ENCODE measurements at regions not wholly inside any gene's neighbourhood (a gene's known extent, or its start where the extent isn't known, plus 50 kb on each side); places are given as distances from the start of the nearest gene placed in this dataset.

- Mint-ChIP-seq H3K27me3 (ENCODE audit: low read depth, unreplicated experiment) (peaks cover 72% of the 10 kb centered on the region), H3K4me3 (ENCODE audit: unreplicated experiment) (peak overlapping the region; percentile 86), H3K4me1 (ENCODE audit: low read depth, unreplicated experiment) (peaks cover 5% of the 10 kb centered on the region), H3K36me3 (ENCODE audit: low read depth, unreplicated experiment) (no peaks in the 10 kb centered on the region), H3K27ac (ENCODE audit: unreplicated experiment) (no peak overlapping the region), H3K9me3 (ENCODE audit: unreplicated experiment) (peaks cover 7% of the 10 kb centered on the region)
- Histone ChIP-seq H3K36me3 (ENCODE audit: insufficient read depth, low read length) (no peaks in the 10 kb centered on the region), H3K27me3 (ENCODE audit: insufficient read depth, low read length) (peaks cover 30% of the 10 kb centered on the region), H3K4me1 (ENCODE audit: insufficient read depth, low read length) (no peaks in the 10 kb centered on the region), H4K20me1 (ENCODE audit: insufficient read depth, low read length) (no peaks in the 10 kb centered on the region), H3K4me2 (ENCODE audit: low read length) (peak overlapping the region; percentile 81), H3K9me3 (ENCODE audit: insufficient read depth, low read depth, low read length) (no peaks in the 10 kb centered on the region), H2AFZ (ENCODE audit: low read depth, low read length) (peak overlapping the region; percentile 69), H3K4me3 (ENCODE audit: insufficient read depth, low read depth, low read length) (peak overlapping the region; percentile 50), H3K27ac (ENCODE audit: low read depth, low read length) (no peak overlapping the region), H3K79me2 (ENCODE audit: insufficient read depth, low read length) (no peaks in the 10 kb centered on the region), H3K9ac (ENCODE audit: low read length) (no peak overlapping the region)
- peak; percentile 2 for DNase-seq (ENCODE audit: low read depth)
- no peak for FAIRE-seq
- TF ChIP-seq EZH2 (IDR thresholded peaks at IDR 0.05; ENCODE audit: insufficient read depth, low read length): no peak
These were observed 597.9 kb upstream of the SGCD start for GRCh38 chr5:155728857-155729683.

DNA sequence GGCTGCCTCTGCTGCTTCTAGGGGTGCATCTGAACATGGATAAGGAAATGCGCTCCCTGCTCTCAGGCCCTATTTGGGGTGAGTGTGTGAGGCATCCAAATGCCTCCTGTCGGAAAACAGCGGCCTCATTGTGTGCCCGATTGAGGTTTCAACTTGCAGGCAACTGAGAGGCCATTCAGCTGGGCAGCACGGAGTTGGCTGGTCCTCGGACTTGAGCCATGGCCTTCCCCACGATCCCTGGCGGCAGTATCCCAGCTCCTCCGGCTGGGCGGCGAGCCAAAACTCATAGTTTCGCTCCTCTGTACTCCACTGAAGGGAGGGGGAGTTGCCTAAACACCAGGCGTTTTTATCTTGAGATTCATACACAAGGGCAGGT is 597.3 kb upstream of the SGCD start:
- no peak overlapping the region for H3K27ac Mint-ChIP-seq (ENCODE audit: unreplicated experiment)
- H3K27me3 Mint-ChIP-seq (ENCODE audit: low read depth, unreplicated experiment): peaks cover 74% of the 10 kb centered on the region
- Histone ChIP-seq H2AFZ (ENCODE audit: low read depth, low read length) (no peak overlapping the region), H3K4me2 (ENCODE audit: low read length) (peak overlapping the region; percentile 81), H3K36me3 (ENCODE audit: insufficient read depth, low read length) (no peaks in the 10 kb centered on the region), H3K79me2 (ENCODE audit: insufficient read depth, low read length) (no peaks in the 10 kb centered on the region), H3K27me3 (ENCODE audit: insufficient read depth, low read length) (peaks cover 30% of the 10 kb centered on the region), H3K27ac (ENCODE audit: low read depth, low read length) (no peak overlapping the region), H3K9ac (ENCODE audit: low read length) (no peak overlapping the region), H4K20me1 (ENCODE audit: insufficient read depth, low read length) (no peaks in the 10 kb centered on the region), H3K4me1 (ENCODE audit: insufficient read depth, low read length) (no peaks in the 10 kb centered on the region), H3K4me3 (ENCODE audit: insufficient read depth, low read depth, low read length) (peak overlapping the region; percentile 50), H3K9me3 (ENCODE audit: insufficient read depth, low read depth, low read length) (no peaks in the 10 kb centered on the region)
- TF ChIP-seq, protein P1, sequence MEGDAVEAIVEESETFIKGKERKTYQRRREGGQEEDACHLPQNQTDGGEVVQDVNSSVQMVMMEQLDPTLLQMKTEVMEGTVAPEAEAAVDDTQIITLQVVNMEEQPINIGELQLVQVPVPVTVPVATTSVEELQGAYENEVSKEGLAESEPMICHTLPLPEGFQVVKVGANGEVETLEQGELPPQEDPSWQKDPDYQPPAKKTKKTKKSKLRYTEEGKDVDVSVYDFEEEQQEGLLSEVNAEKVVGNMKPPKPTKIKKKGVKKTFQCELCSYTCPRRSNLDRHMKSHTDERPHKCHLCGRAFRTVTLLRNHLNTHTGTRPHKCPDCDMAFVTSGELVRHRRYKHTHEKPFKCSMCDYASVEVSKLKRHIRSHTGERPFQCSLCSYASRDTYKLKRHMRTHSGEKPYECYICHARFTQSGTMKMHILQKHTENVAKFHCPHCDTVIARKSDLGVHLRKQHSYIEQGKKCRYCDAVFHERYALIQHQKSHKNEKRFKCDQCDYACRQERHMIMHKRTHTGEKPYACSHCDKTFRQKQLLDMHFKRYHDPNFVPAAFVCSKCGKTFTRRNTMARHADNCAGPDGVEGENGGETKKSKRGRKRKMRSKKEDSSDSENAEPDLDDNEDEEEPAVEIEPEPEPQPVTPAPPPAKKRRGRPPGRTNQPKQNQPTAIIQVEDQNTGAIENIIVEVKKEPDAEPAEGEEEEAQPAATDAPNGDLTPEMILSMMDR (IDR thresholded peaks at IDR 0.05; ENCODE audit: insufficient read depth, low read depth, low read length): no peak
- TF ChIP-seq EZH2 (IDR thresholded peaks at IDR 0.05; ENCODE audit: insufficient read depth, low read length): no peak
- no peak for DNase-seq (ENCODE audit: low read depth)
- H3K9me3 Mint-ChIP-seq (ENCODE audit: unreplicated experiment): peaks cover 7% of the 10 kb centered on the region
- peak overlapping the region; percentile 86 for H3K4me3 Mint-ChIP-seq (ENCODE audit: unreplicated experiment)
- FAIRE-seq: no peak
- peaks cover 5% of the 10 kb centered on the region for H3K4me1 Mint-ChIP-seq (ENCODE audit: low read depth, unreplicated experiment)
- no peaks in the 10 kb centered on the region for H3K36me3 Mint-ChIP-seq (ENCODE audit: low read depth, unreplicated experiment)

- Mint-ChIP-seq H3K36me3 (ENCODE audit: low read depth, unreplicated experiment) (no peaks in the 10 kb centered on the region), H3K27me3 (ENCODE audit: low read depth, unreplicated experiment) (peaks cover 66% of the 10 kb centered on the region), H3K4me3 (ENCODE audit: unreplicated experiment) (no peak overlapping the region), H3K9me3 (ENCODE audit: unreplicated experiment) (peaks cover 4% of the 10 kb centered on the region), H3K27ac (ENCODE audit: unreplicated experiment) (no peak overlapping the region), H3K4me1 (ENCODE audit: low read depth, unreplicated experiment) (peaks cover 5% of the 10 kb centered on the region)
- Histone ChIP-seq H3K27ac (ENCODE audit: low read depth, low read length) (no peak overlapping the region), H3K4me3 (ENCODE audit: insufficient read depth, low read depth, low read length) (no peak overlapping the region), H3K9ac (ENCODE audit: low read length) (no peak overlapping the region), H4K20me1 (ENCODE audit: insufficient read depth, low read length) (no peaks in the 10 kb centered on the region), H3K4me1 (ENCODE audit: insufficient read depth, low read length) (no peaks in the 10 kb centered on the region), H3K9me3 (ENCODE audit: insufficient read depth, low read depth, low read length) (no peaks in the 10 kb centered on the region), H3K79me2 (ENCODE audit: insufficient read depth, low read length) (no peaks in the 10 kb centered on the region), H2AFZ (ENCODE audit: low read depth, low read length) (no peak overlapping the region), H3K36me3 (ENCODE audit: insufficient read depth, low read length) (no peaks in the 10 kb centered on the region), H3K27me3 (ENCODE audit: insufficient read depth, low read length) (peaks cover 17% of the 10 kb centered on the region), H3K4me2 (ENCODE audit: low read length) (no peak overlapping the region)
- no peak for FAIRE-seq
- TF ChIP-seq, protein P1 (IDR thresholded peaks at IDR 0.05; ENCODE audit: insufficient read depth, low read depth, low read length): no peak
- no peak for TF ChIP-seq EZH2 (IDR thresholded peaks at IDR 0.05; ENCODE audit: insufficient read depth, low read length)
- no peak for DNase-seq (ENCODE audit: low read depth)
These were observed 594.2 kb upstream of the SGCD start for GRCh38 chr5:155732587-155733376.

Data from astrocyte (in vitro differentiated cells and primary cell).